A673 (cell line): ENCODE measurements at regions not wholly inside any gene's neighbourhood (a gene's known extent, or its start where the extent isn't known, plus 50 kb on each side); places are given as distances from the start of the nearest gene placed in this dataset.

ENCODE experiments used
- BruUV-seq: library from RNA; stranded (reverse); fragments of 400-500 nt; replicated peaks from 2 replicates; lab custom pipeline; 2021; lab: Mats Ljungman, UMichigan
- CTCF ChIA-PET: fragments of 300-600 bp; sonication (Branson Sonifier 250); formaldehyde crosslinking; loops from one replicate; lab custom pipeline; 2022; ENCODE audit warnings: antibody characterized with exemption; lab: Charles Lee
- POLR2A ChIA-PET: fragments of 300-600 bp; sonication (Branson Sonifier 250); formaldehyde crosslinking; loops from one replicate; lab custom pipeline; 2022; ENCODE audit warnings: antibody characterized with exemption; ENCODE audit not compliant: low non-redundant PET; lab: Charles Lee
- DNase-seq: peaks from one replicate; pipeline ENCODE4 v3.0.0-alpha.2; 2015; ENCODE audit warnings: low spot score
- H3K27ac ChIP-seq: fragments of 200-600 bp; sonication (generic); 2 replicates; pipeline ENCODE4 v1.5.1; 2016; ENCODE audit warnings: mixed run types, low read depth, mild to moderate bottlenecking, mixed read lengths, antibody characterized with exemption, low read length; ENCODE audit not compliant: poor library complexity, severe bottlenecking
- H3K27me3 ChIP-seq: fragments of 200-600 bp; sonication (generic); replicated peaks from 2 replicates; pipeline ENCODE4 v1.6.1; 2017; ENCODE audit warnings: mixed run types, low read depth, mild to moderate bottlenecking, mixed read lengths, antibody characterized with exemption, low read length; ENCODE audit not compliant: insufficient read depth, poor library complexity
- H3K36me3 ChIP-seq: fragments of 200-600 bp; sonication (generic); 2 replicates; pipeline ENCODE4 v1.6.1; 2016; ENCODE audit warnings: mixed run types, mild to moderate bottlenecking, mixed read lengths, antibody characterized with exemption, low read length; ENCODE audit not compliant: insufficient read depth, poor library complexity, severe bottlenecking
- H3K4me1 ChIP-seq: fragments of 200-600 bp; sonication (generic); 2 replicates; pipeline ENCODE4 v1.6.1; 2017; ENCODE audit warnings: mixed run types, mild to moderate bottlenecking, mixed read lengths, antibody characterized with exemption, low read length; ENCODE audit not compliant: insufficient read depth, poor library complexity, severe bottlenecking
- H3K4me3 ChIP-seq: fragments of 200-600 bp; sonication (generic); 2 replicates; pipeline ENCODE4 v1.5.1; 2016; ENCODE audit warnings: low read depth, mixed run types, mild to moderate bottlenecking, mixed read lengths, low read length; ENCODE audit not compliant: poor library complexity, severe bottlenecking
- H3K9me3 ChIP-seq: fragments of 200-600 bp; sonication (generic); 2 replicates; pipeline ENCODE4 v1.6.1; 2016; ENCODE audit warnings: mixed run types, low read depth, mild to moderate bottlenecking, mixed read lengths, antibody characterized with exemption, low read length; ENCODE audit not compliant: poor library complexity, severe bottlenecking
- CTCF ChIP-seq: fragments of 300-800, 200-600 bp; sonication (generic); conservative IDR thresholded peaks from 2 replicates; pipeline ENCODE4 v1.5.1; 2017; ENCODE audit warnings: low read depth, mild to moderate bottlenecking, antibody characterized with exemption, low read length, moderate library complexity, mixed read lengths
- EZH2 ChIP-seq: fragments of 200-600 bp; sonication (generic); IDR thresholded peaks from 2 replicates; pipeline ENCODE4 v1.6.1; 2017; ENCODE audit warnings: borderline replicate concordance, low read depth, mild to moderate bottlenecking, mixed read lengths, antibody characterized with exemption, low read length; ENCODE audit not compliant: poor library complexity, severe bottlenecking
- intact Hi-C: fragments of 100-400 bp; cut with micrococcal nuclease; formaldehyde crosslinking; loops from one replicate; pipeline ENCODE4 v1.10.0; 2022; ENCODE audit not compliant: unreplicated experiment

- no peaks in the 10 kb centered on the region for H3K36me3 ChIP-seq
- H3K27me3 ChIP-seq: no peaks in the 10 kb centered on the region
- no peaks in the 10 kb centered on the region for H3K4me1 ChIP-seq
- H3K4me3 ChIP-seq: no peak overlapping the region
- BruUV-seq: no TSS peak
- POLR2A ChIA-PET: no interaction called here
- no peak for TF ChIP-seq EZH2
- no peak for TF ChIP-seq CTCF
- H3K27ac ChIP-seq: no peak overlapping the region
- no peaks in the 10 kb centered on the region for H3K9me3 ChIP-seq
- intact Hi-C loops: no loop called here
- no peak for DNase-seq
- CTCF ChIA-PET: no interaction called here
Measured at GRCh38 chr4:14816623-14817261, 185.5 kb upstream of the CPEB2 start.

- H3K27me3 ChIP-seq: no peaks in the 10 kb centered on the region
- BruUV-seq: no TSS peak
- POLR2A ChIA-PET: no interaction called here
- TF ChIP-seq EZH2 (no peak), CTCF (no peak)
- H3K36me3 ChIP-seq: no peaks in the 10 kb centered on the region
- no peak overlapping the region for H3K4me3 ChIP-seq
- no peaks in the 10 kb centered on the region for H3K9me3 ChIP-seq
- intact Hi-C loops: no loop called here
- no peak for DNase-seq
- H3K4me1 ChIP-seq: no peaks in the 10 kb centered on the region
- H3K27ac ChIP-seq: no peak overlapping the region
- CTCF ChIA-PET: no interaction called here
Measured at GRCh38 chr4:14824189-14824588, 178.1 kb upstream of the CPEB2 start.

- TF ChIP-seq EZH2 (no peak), CTCF (no peak)
- BruUV-seq: no TSS peak
- H3K36me3 ChIP-seq: no peaks in the 10 kb centered on the region
- intact Hi-C loops: no loop called here
- ChIA-PET CTCF (no interaction called here), POLR2A (no interaction called here)
- H3K4me3 ChIP-seq: no peak overlapping the region
- no peak overlapping the region for H3K27ac ChIP-seq
- no peaks in the 10 kb centered on the region for H3K27me3 ChIP-seq
- no peaks in the 10 kb centered on the region for H3K4me1 ChIP-seq
- no peaks in the 10 kb centered on the region for H3K9me3 ChIP-seq
- no peak for DNase-seq
Measured at GRCh38 chr4:14827111-14827510, 175.2 kb upstream of the CPEB2 start.
